WTC11 (cell line): ENCODE measurements at regions not wholly inside any gene's neighbourhood (a gene's known extent, or its start where the extent isn't known, plus 50 kb on each side); places are given as distances from the start of the nearest gene placed in this dataset.

Experiments
- ATF1 ChIP-seq: sonication (generic); formaldehyde crosslinking; IDR thresholded peaks from 2 replicates; pipeline ENCODE4 v1.8.1; 2023; ENCODE audit warnings: mild to moderate bottlenecking, moderate library complexity, missing genetic modification reagents
- CTCF ChIP-seq: fragments of 200-600 bp; IDR thresholded peaks from 2 replicates; pipeline ENCODE4 v1.8.0; 2022; ENCODE audit warnings: antibody characterized with exemption
- TEAD4 ChIP-seq: sonication (generic); formaldehyde crosslinking; IDR thresholded peaks from 2 replicates; pipeline ENCODE4 v1.8.0; 2022; ENCODE audit warnings: mild to moderate bottlenecking, missing genetic modification reagents
- USF2 ChIP-seq: sonication (generic); formaldehyde crosslinking; IDR thresholded peaks from 2 replicates; pipeline ENCODE4 v1.8.1; 2023; ENCODE audit warnings: mild to moderate bottlenecking, missing genetic modification reagents, moderate library complexity

DNA sequence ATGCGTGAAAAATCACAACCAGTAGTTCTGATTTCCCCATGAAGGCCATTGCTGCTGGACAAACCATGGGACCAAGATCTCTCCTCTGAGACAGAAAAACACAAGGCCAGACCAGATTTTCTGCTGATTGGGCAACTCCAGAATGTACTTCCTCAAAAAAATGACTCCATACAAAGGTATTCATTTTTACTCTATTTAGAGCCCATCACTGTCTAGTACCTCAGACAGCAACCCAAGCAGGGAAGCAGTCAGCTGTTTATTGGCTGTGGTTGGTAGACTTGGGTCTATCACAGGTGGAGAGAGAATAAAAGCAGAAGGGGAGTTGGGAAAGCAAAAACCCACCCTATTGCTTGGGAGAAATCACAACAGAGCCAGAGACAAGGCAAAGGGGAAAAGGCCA lies 219.9 kb downstream of the PIK3C3 start:
- TF ChIP-seq USF2 (no peak), CTCF (no peak), TEAD4 (CRISPR knock-in tag) (no peak), ATF1 (CRISPR knock-in tag) (no peak)
